HTR-8/SVneo (cell line): ENCODE measurements at regions not wholly inside any gene's neighbourhood (a gene's known extent, or its start where the extent isn't known, plus 50 kb on each side); places are given as distances from the start of the nearest gene placed in this dataset.
A peak's percentile ranks its signal among the peaks of the same experiment; 100 is the strongest.

Source experiments
- DNase-seq: peaks from one replicate; pipeline ENCODE4 v3.0.0; 2011; ENCODE audit warnings: low spot score, mixed read lengths; ENCODE audit not compliant: insufficient read length
- FAIRE-seq: peaks from 2 replicates; lab custom pipeline; 2011; peaks lifted over from hg19 to GRCh38; lab: Jason Lieb, UNC

DNA sequence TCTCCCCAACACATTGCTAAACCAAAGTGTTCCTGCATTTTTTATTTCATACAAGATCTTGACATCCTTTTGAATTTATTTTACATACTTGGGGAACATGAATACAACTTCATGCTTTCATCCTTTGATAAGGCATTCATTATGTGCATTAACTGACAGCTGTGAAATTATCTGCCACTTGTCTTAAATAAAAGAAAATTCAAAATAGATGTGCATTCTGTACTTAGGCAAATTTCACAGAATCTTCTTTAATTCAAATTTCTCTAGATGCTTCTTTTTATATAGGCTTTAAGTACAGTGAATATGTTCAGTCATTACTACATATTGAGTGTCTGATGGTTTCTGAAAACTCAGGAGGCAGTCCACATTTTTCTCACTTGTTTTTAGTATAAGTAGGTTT, 518.1 kb downstream of the EPHA5 start:
- FAIRE-seq = no peak
- DNase-seq = no peak

DNA sequence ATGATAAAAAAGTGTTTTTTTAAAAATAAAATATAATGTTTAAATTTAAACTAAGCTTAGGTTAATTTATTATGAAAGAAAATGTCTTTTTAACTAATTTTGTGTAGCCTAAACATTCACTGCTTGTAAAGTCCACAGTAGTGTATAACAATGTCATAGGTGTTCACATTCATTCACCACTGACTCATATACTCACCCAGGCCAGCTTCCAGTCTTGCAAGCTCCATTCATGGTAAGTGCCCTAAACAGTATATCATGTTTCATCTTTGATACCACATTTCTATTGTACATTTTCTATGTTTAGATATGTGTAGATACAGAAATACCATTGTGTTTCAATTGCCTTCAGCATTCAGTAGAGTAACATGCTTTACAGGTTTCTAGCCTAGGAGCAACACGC, 530.3 kb downstream of the EPHA5 start:
- DNase-seq (no peak), FAIRE-seq (no peak)

GRCh38 chr4:65126200-65126599, 544.1 kb downstream of the EPHA5 start:
- no peak for FAIRE-seq
- no peak for DNase-seq

- DNase-seq = no peak
- no peak for FAIRE-seq
These were observed 550.0 kb downstream of the EPHA5 start for GRCh38 chr4:65120287-65120686.

- DNase-seq (no peak), FAIRE-seq (no peak)
These were observed 567.9 kb downstream of the EPHA5 start for GRCh38 chr4:65102419-65102818.

DNA sequence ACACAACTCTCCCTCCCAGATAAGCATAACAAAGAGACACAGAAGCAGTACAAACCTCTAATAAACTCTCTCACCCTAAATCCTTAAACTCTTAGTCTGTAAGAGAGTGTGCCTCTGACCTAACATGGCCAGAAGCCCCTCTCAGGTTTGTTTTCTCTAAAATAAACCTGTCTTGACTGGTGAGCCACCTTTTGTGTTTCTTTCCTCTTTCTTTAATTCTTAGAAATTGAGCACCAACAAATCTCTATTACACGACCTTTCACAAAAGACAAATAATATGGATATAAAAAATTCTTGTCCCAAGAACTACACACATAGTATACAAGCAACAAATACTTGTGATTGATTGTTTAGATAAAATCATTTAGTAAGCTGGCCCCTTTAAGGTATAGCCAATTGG, 573.7 kb downstream of the EPHA5 start:
- FAIRE-seq (no peak), DNase-seq (no peak)

GRCh38 chr4:65089666-65090065, 580.6 kb downstream of the EPHA5 start:
- FAIRE-seq (no peak), DNase-seq (no peak)

- FAIRE-seq = no peak
- no peak for DNase-seq
These were observed 587.2 kb downstream of the EPHA5 start for GRCh38 chr4:65083076-65083475.

DNA sequence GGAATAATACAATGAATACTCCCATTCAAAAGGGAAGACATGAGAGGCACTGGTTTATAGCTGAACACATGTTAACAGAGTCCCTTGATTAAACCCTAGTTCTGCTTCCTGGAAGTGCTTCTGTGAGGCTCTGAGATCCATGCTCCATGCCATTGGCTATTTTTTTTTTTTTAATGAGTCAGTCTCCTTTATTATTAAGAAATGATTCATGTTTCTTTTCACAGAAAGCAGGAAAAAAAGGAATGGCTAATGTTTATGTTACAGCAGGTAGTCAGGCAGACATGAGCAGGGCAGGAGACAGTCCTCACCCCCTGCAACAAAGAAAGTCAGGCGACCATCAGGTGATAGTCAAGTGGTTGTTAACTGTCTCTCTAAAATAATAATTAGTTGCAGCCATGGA, 598.7 kb downstream of the EPHA5 start:
- no peak for DNase-seq
- FAIRE-seq = no peak

DNA sequence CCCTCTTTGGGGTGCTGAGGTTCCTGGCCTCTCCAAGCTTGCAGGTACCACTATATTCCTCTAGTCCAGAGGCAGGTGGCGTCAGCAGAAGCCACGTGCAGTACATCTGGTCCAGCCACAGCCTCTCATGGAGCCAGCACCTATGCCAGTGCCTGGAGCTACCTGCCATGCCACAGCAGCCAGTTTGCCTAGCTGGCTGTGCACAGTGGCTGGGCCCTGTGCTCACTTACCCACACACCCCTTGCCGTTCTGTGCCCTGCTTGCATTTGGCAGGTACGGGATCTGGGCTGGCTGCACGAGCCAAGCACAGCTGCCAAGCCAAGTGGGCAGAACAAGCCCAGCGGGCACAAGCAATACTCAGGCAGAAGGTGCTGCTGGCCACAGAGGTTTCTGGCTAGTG, 601.1 kb downstream of the EPHA5 start:
- no peak for DNase-seq
- FAIRE-seq = no peak

- FAIRE-seq = no peak
- DNase-seq = no peak
These were observed 604.2 kb downstream of the EPHA5 start for GRCh38 chr4:65066106-65066505.

- FAIRE-seq (no peak), DNase-seq (no peak)
These were observed 606.7 kb downstream of the EPHA5 start for GRCh38 chr4:65063601-65064000.

GRCh38 chr4:65050786-65051185, 619.5 kb downstream of the EPHA5 start:
- DNase-seq (no peak), FAIRE-seq (no peak)

GRCh38 chr4:65046192-65047133, 623.8 kb downstream of the EPHA5 start:
- DNase-seq (peak; percentile 23), FAIRE-seq (no peak)

- DNase-seq (no peak), FAIRE-seq (no peak)
These were observed 624.6 kb upstream of the TECRL start for GRCh38 chr4:65033899-65034298.

- no peak for DNase-seq
- no peak for FAIRE-seq
These were observed 619.3 kb upstream of the TECRL start for GRCh38 chr4:65028592-65028991.

GRCh38 chr4:65023883-65024670, 614.8 kb upstream of the TECRL start:
- no peak for DNase-seq
- no peak for FAIRE-seq

DNA sequence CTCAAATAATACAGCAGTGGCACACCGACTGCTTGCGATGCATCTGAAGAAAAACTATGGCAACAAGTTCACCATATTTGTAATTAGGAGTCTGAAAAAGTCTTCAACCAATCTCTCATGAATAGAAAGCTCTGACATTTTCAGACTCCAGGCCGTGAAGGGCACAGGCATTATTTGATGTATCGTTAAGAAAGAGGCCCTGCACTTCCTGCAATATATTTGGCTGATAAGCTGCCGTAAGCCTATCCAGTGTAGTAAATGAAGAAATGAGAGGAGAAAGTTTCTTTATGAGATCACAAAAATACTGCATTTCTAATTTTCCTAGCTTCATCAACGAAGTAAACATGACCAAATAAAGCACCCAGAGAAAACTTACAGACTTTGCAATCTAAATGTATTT, 613.8 kb upstream of the TECRL start:
- DNase-seq (no peak), FAIRE-seq (no peak)

- DNase-seq = no peak
- FAIRE-seq = no peak
These were observed 612.5 kb upstream of the TECRL start for GRCh38 chr4:65021737-65022136.

- no peak for FAIRE-seq
- DNase-seq = no peak
These were observed 611.9 kb upstream of the TECRL start for GRCh38 chr4:65021149-65021548.

GRCh38 chr4:65019775-65020174, 610.5 kb upstream of the TECRL start:
- FAIRE-seq = no peak
- DNase-seq = no peak
